Ishikawa (cell line): ENCODE measurements at regions not wholly inside any gene's neighbourhood (a gene's known extent, or its start where the extent isn't known, plus 50 kb on each side); places are given as distances from the start of the nearest gene placed in this dataset.

Experiments used
- CEBPB ChIP-seq: IDR thresholded peaks from 2 replicates; pipeline ENCODE4 v1.6.1; 2012
- CREB1 ChIP-seq: IDR thresholded peaks from 2 replicates; pipeline ENCODE4 v1.6.1; 2012; ENCODE audit warnings: low read depth
- EGR1 ChIP-seq: IDR thresholded peaks from 2 replicates; pipeline ENCODE4 v1.6.1; 2012
- EP300 ChIP-seq: IDR thresholded peaks from 2 replicates; pipeline ENCODE4 v1.6.1; 2012; ENCODE audit warnings: borderline replicate concordance
- FOXM1 ChIP-seq: IDR thresholded peaks from 2 replicates; pipeline ENCODE4 v1.6.1; 2012; ENCODE audit warnings: low read depth, borderline replicate concordance
- NFIC ChIP-seq: IDR thresholded peaks from 2 replicates; pipeline ENCODE4 v1.6.1; 2012
- RAD21 ChIP-seq: IDR thresholded peaks from 2 replicates; pipeline ENCODE4 v1.6.1; 2012; ENCODE audit warnings: low read depth
- TAF1 ChIP-seq: IDR thresholded peaks from 2 replicates; pipeline ENCODE4 v1.6.1; 2012; ENCODE audit warnings: low read depth, mild to moderate bottlenecking
- TCF12 ChIP-seq: IDR thresholded peaks from 2 replicates; pipeline ENCODE4 v1.6.1; 2012; ENCODE audit warnings: low read depth
- TEAD4 ChIP-seq: IDR thresholded peaks from 2 replicates; pipeline ENCODE4 v1.6.1; 2012
- YY1 ChIP-seq: IDR thresholded peaks from 2 replicates; pipeline ENCODE4 v1.6.1; 2012; ENCODE audit warnings: low read depth
- ZBTB7A ChIP-seq: IDR thresholded peaks from 2 replicates; pipeline ENCODE4 v1.6.1; 2012; ENCODE audit warnings: low read depth
- TF ChIP-seq, protein P1 (sequence below): IDR thresholded peaks from 2 replicates; pipeline ENCODE4 v1.6.1; 2012; ENCODE audit warnings: low read depth, mild to moderate bottlenecking
- TF ChIP-seq, protein P2 (sequence below): IDR thresholded peaks from 2 replicates; pipeline ENCODE4 v1.6.1; 2012
- TF ChIP-seq, protein P3 (sequence below): IDR thresholded peaks from 2 replicates; pipeline ENCODE4 v1.6.1; 2012

DNA sequence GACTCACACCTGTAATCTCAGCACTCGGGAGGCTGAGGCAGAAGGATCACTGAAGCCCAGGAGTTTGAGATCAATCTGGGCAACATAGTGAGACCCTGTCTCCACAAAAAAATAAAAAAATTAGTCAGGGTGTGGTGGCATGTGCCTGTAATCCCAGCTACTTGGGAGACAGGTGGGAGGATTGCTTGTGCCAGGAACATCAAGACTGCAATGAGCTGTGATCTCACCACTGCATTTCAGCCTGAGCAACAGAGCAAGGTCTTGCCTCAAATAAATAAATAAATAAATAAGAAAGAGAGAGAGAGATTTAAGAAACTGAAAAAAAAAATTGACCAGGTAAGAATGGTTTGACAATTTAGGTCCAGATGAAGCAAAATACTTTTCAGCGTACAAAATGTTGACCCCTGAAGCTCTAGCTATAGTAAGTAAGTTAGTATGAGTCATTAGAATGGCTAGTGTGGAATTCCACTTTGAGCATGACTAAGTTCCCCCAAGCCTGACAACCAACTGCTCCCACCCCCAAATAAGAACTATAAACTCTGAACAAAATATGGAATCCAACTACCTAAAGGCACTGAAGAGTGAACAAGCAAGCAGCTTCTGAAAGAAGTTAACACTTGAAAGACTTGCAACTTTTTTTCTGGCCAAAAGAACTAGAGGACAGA, 217.8 kb upstream of the TLE4 start:
- no peak for TF ChIP-seq NFIC
- no peak for TF ChIP-seq CREB1
- no peak for TF ChIP-seq EP300
- TF ChIP-seq TCF12, result no peak
- TF ChIP-seq YY1, result no peak
- TF ChIP-seq TEAD4, result no peak

DNA sequence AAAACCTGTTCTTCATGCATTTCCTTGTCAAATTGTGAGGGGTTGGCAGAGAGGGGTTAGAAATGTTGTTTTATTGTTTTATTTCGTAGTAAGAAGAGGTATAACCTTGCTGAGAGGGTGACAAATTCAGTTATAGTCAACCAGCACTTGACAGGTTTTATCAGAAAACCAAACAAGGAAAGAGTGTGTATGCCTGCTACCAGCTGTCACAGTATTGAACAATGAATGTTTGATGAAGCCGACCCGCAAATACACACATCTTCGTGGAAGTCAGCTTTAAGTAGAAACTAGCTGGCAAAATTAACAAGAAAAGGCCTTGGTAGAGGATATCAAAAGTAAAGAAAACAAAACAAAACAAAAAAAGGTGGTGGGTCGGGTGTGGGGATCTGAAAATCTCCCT, 214.6 kb upstream of the TLE4 start:
- TF ChIP-seq ZBTB7A, result no peak
- no peak for TF ChIP-seq EGR1
- no peak for TF ChIP-seq YY1
- no peak for TF ChIP-seq TAF1
- no peak for TF ChIP-seq EP300
- TF ChIP-seq, protein P1, sequence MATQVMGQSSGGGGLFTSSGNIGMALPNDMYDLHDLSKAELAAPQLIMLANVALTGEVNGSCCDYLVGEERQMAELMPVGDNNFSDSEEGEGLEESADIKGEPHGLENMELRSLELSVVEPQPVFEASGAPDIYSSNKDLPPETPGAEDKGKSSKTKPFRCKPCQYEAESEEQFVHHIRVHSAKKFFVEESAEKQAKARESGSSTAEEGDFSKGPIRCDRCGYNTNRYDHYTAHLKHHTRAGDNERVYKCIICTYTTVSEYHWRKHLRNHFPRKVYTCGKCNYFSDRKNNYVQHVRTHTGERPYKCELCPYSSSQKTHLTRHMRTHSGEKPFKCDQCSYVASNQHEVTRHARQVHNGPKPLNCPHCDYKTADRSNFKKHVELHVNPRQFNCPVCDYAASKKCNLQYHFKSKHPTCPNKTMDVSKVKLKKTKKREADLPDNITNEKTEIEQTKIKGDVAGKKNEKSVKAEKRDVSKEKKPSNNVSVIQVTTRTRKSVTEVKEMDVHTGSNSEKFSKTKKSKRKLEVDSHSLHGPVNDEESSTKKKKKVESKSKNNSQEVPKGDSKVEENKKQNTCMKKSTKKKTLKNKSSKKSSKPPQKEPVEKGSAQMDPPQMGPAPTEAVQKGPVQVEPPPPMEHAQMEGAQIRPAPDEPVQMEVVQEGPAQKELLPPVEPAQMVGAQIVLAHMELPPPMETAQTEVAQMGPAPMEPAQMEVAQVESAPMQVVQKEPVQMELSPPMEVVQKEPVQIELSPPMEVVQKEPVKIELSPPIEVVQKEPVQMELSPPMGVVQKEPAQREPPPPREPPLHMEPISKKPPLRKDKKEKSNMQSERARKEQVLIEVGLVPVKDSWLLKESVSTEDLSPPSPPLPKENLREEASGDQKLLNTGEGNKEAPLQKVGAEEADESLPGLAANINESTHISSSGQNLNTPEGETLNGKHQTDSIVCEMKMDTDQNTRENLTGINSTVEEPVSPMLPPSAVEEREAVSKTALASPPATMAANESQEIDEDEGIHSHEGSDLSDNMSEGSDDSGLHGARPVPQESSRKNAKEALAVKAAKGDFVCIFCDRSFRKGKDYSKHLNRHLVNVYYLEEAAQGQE, result no peak
- no peak for TF ChIP-seq CEBPB
- no peak for TF ChIP-seq TEAD4
- no peak for TF ChIP-seq CREB1
- no peak for TF ChIP-seq RAD21
- TF ChIP-seq TCF12, result no peak

DNA sequence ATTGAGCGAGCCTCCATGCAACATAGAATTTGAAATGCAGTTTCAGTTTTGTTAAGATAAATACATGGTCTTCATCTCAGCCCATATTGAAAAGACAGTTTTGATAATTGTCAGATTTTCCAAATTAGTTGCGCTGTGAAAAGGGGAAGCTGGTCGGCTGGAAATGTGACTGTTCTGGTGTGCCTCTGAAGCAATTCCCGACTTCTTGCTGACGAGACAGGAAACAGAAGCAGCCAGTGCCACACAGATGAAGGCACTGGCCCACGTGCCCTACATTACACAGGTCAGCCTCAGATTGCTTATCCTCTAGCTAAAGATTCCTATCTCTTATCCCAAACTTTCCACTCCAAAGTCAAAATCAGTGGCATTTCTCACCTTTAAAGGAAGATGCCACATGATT, 214.1 kb upstream of the TLE4 start:
- TF ChIP-seq CEBPB (no peak), EGR1 (no peak), YY1 (no peak), NFIC (no peak), FOXM1 (no peak), CREB1 (no peak), EP300 (no peak), RAD21 (no peak)
- TF ChIP-seq, protein P1, result no peak
- TF ChIP-seq, protein P2, sequence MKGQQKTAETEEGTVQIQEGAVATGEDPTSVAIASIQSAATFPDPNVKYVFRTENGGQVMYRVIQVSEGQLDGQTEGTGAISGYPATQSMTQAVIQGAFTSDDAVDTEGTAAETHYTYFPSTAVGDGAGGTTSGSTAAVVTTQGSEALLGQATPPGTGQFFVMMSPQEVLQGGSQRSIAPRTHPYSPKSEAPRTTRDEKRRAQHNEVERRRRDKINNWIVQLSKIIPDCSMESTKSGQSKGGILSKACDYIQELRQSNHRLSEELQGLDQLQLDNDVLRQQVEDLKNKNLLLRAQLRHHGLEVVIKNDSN, result no peak

DNA sequence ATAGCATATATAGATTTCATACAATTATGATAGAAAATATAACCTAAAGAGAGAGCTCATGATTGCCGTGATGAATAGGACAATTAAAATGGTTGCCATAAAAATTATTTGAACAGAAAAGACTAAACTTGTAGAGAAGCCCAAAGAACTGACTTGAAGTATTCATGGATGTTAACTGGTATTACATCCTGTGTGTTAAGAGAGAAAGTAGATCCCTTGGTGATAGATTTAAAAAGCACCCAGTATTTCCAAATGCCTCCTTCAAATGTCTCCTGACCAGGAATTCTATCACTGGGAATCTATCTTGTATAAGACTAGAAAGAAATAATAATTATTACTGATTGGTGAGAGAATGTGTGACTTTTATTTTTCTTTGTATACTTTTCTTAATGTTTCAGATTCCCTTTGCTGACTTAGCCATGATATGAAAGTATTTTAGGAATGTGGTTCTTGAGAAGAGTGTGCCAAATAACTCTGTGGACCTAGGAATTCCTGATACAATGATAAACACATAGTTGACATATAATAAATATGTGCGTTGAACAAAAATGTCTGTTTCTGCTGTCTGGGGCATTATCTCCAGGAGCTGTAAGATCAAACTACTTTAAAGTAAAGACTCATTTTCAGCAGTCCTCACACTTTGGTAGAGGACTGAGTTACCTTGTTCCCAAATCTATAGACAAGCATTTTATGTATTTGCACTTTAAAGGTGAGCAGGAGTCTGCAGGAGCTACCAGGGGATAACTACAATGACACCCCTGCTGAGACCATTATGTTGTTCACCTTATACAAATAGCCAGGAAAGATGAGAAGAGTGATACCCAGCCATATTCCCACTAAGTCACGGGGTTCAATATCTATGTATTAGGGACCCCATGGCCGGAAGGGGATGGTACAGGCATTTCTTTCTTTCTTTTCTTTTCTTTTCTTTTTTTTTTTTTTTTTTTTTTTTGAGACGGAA, 211.1 kb upstream of the TLE4 start:
- TF ChIP-seq RAD21 (no peak), CREB1 (no peak), EGR1 (no peak), NFIC (no peak), EP300 (no peak), ZBTB7A (no peak)
- TF ChIP-seq, protein P2, result no peak

DNA sequence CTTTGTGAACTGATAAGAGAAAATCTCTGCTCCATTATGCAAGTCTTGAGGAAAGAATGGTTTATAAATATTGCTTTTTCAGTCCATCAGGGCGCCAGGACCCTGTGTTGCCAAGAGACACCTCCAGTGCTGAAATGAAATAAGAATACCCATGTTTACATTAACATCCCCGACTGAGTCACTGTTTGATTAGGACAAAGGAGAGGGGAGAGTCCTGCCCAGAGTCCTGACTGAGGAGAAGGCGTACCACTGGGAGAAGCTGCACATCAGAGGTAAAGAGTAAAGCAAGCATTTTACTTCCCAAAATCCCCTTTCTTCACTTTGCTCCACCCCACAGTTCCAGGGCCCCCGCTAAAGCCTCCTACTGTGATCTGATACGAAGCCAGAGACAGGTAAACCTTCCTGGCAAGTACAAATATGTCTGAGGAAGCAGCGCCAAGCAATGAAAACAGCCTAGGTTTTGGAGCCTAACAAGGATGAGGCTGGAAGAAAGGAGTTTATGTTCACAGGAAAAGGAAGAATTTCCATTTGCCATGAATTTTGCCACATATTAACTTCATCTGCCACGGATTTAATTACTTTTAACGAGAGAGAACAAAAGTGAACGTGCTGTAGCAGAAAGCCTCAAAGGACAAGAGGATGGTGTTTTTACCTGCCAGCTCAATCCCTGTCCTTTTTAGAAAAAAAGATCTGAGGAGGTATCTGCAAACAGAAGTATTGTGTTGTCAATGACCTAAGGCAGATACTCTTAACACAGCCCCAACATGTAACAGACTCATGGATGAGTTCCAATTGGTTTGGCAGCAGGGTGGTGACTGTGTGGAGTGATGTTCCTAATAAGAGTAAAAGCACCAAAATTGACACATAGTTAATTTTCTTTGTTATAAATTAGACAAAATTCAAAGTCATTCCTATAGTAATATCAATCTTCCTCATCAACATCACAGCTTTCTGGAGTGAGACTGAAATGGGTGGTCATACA, 209.4 kb upstream of the TLE4 start:
- TF ChIP-seq, protein P3, sequence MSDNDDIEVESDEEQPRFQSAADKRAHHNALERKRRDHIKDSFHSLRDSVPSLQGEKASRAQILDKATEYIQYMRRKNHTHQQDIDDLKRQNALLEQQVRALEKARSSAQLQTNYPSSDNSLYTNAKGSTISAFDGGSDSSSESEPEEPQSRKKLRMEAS, result no peak
- TF ChIP-seq TAF1 (no peak), EGR1 (no peak), CREB1 (no peak), YY1 (no peak), FOXM1 (no peak), TEAD4 (no peak), CEBPB (no peak), NFIC (no peak), ZBTB7A (no peak), RAD21 (no peak), TCF12 (no peak), EP300 (no peak)
- TF ChIP-seq, protein P1, result no peak
- TF ChIP-seq, protein P2, result no peak
